Activated CD4-positive, alpha-beta memory T cell treated with anti-CD3 and anti-CD28 coated beads for 36 hours (primary cell): ENCODE measurements at regions not wholly inside any gene's neighbourhood (a gene's known extent, or its start where the extent isn't known, plus 50 kb on each side); places are given as distances from the start of the nearest gene placed in this dataset.

Source experiments
- CTCF ChIA-PET: fragments of 350-600 bp; sonication (Branson Sonifier 250); formaldehyde crosslinking; loops from one replicate; lab custom pipeline; 2021; ENCODE audit warnings: antibody characterized with exemption, inconsistent platforms; lab: Charles Lee
- POLR2A ChIA-PET: fragments of 350-600 bp; sonication (Branson Sonifier 250); formaldehyde crosslinking; loops from one replicate; lab custom pipeline; 2021; ENCODE audit warnings: antibody characterized with exemption; lab: Charles Lee
- DNase-seq: peaks from one replicate; pipeline ENCODE4 v3.0.0-alpha.2; 2020
- H3K27ac Mint-ChIP-seq: one replicate; pipeline ENCODE4 v1.8.0; 2021; ENCODE audit warnings: mixed read lengths
- H3K27me3 Mint-ChIP-seq: one replicate; pipeline ENCODE4 v1.8.0; 2021; ENCODE audit warnings: mixed read lengths
- H3K36me3 Mint-ChIP-seq: one replicate; pipeline ENCODE4 v1.8.0; 2021; ENCODE audit warnings: mixed read lengths
- H3K4me1 Mint-ChIP-seq: one replicate; pipeline ENCODE4 v1.8.0; 2021; ENCODE audit warnings: low read depth, mixed read lengths
- H3K4me3 Mint-ChIP-seq: one replicate; pipeline ENCODE4 v1.8.0; 2021; ENCODE audit warnings: mild to moderate bottlenecking, mixed read lengths
- H3K9me3 Mint-ChIP-seq: one replicate; pipeline ENCODE4 v1.8.0; 2021; ENCODE audit warnings: mixed read lengths
- intact Hi-C: fragments of 100-400 bp; cut with micrococcal nuclease; formaldehyde crosslinking; loops from one replicate; pipeline ENCODE4 v1.15.1; 2023

DNA sequence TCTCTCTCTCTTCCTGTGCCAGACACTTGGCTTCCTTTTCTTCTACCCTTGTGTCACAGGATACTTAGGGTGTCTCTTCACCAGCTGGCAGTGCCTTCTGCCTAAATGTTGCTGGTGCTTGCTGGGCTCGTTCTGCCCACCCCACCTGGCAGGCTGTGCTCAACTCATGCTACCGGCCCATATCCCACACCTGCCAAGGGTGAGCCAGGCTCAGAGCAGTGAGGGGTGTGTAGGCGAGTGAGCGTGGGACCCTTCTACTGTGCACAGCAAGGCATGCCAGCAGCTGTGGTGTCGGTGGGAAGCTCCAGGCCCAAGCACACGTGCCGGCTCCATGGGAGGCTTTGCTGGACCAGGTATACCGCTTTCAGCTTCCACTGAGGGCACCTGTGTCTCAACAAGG lies 1626.7 kb upstream of the ACO1 start:
- POLR2A ChIA-PET, result no interaction called here
- Mint-ChIP-seq H3K27me3 (peaks cover 1% of the 10 kb centered on the region), H3K36me3 (no peaks in the 10 kb centered on the region), H3K9me3 (no peaks in the 10 kb centered on the region), H3K4me1 (no peaks in the 10 kb centered on the region), H3K27ac (no peak overlapping the region), H3K4me3 (no peak overlapping the region)
- DNase-seq, result no peak
- CTCF ChIA-PET, result no interaction called here
- intact Hi-C loops, result no loop called here

- intact Hi-C loops, result no loop called here
Measured at GRCh38 chr9:30758726-30759446, 1625.6 kb upstream of the ACO1 start.

DNA sequence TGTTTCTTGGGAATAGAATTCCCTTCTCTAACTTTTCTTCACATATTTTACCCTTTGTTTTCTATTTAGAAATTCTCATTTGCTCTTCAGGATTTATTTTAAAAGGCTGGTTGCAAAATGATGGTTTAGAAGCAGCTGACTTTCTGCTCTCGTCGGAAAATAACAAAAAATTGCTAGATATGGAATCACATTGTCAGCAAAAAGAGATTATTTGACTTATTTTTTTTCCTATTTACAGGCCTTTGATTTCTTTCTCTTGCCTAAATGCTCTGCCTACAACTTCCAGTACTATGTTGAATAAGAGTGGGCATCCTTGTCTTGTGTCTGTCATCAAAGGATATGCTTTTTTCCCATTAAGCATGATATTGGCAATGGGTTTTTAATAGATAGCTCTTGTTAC lies 1619.1 kb upstream of the ACO1 start:
- no peak overlapping the region for H3K27ac Mint-ChIP-seq
- intact Hi-C loops, result loop anchor here (10.0 kb wide), 1 partner anchor 59 kb away; no protein-coding TSS in a partner anchor
- no peak for DNase-seq
- H3K4me1 Mint-ChIP-seq, result no peaks in the 10 kb centered on the region
- H3K4me3 Mint-ChIP-seq, result no peak overlapping the region
- H3K9me3 Mint-ChIP-seq, result no peaks in the 10 kb centered on the region
- CTCF ChIA-PET, result no interaction called here
- H3K27me3 Mint-ChIP-seq, result peaks cover 1% of the 10 kb centered on the region
- POLR2A ChIA-PET, result no interaction called here
- no peaks in the 10 kb centered on the region for H3K36me3 Mint-ChIP-seq

More at GRCh38 chr9:30758726-30759446, 1625.6 kb upstream of the ACO1 start:
- CTCF ChIA-PET, result no interaction called here
- H3K27me3 Mint-ChIP-seq, result no peaks in the 10 kb centered on the region
- DNase-seq, result no peak
- no peaks in the 10 kb centered on the region for H3K4me1 Mint-ChIP-seq
- H3K4me3 Mint-ChIP-seq, result no peak overlapping the region
- POLR2A ChIA-PET, result no interaction called here
- H3K36me3 Mint-ChIP-seq, result no peaks in the 10 kb centered on the region
- no peak overlapping the region for H3K27ac Mint-ChIP-seq
- no peaks in the 10 kb centered on the region for H3K9me3 Mint-ChIP-seq

DNA sequence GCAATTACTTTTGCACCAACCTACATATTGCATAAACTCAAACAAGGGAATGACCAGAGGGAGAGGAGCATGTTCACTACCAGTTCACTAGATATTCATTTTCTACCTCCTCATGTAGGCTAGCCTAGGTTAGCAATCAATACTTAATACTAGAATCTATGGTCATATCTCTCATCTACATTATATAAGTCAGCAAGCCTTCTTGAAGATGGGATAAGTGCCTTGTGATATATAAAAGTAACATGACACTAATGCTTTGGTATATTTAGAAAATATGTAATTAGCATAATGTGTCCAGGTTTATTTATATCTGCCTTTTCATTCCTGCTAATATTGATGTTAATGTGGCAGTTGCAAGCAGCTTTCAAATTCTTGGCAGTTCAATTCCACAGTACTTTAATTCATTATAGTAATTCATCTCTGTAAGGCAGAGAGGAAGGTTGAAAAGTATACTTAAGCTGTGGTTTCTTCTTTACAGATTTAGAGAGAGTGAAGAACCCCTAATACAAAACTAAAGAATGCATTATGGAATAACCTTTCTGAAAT lies 1613.2 kb upstream of the ACO1 start:
- H3K27me3 Mint-ChIP-seq, result peaks cover 1% of the 10 kb centered on the region
- intact Hi-C loops, result no loop called here
- no peak for DNase-seq
- no peak overlapping the region for H3K27ac Mint-ChIP-seq
- H3K9me3 Mint-ChIP-seq, result no peaks in the 10 kb centered on the region
- H3K36me3 Mint-ChIP-seq, result no peaks in the 10 kb centered on the region
- POLR2A ChIA-PET, result no interaction called here
- CTCF ChIA-PET, result no interaction called here
- H3K4me1 Mint-ChIP-seq, result no peaks in the 10 kb centered on the region
- no peak overlapping the region for H3K4me3 Mint-ChIP-seq

GRCh38 chr9:30771760-30772159 lies 1612.7 kb upstream of the ACO1 start:
- no peaks in the 10 kb centered on the region for H3K36me3 Mint-ChIP-seq
- CTCF ChIA-PET, result no interaction called here
- no peaks in the 10 kb centered on the region for H3K4me1 Mint-ChIP-seq
- DNase-seq, result no peak
- intact Hi-C loops, result no loop called here
- POLR2A ChIA-PET, result no interaction called here
- peaks cover 1% of the 10 kb centered on the region for H3K27me3 Mint-ChIP-seq
- no peak overlapping the region for H3K27ac Mint-ChIP-seq
- no peak overlapping the region for H3K4me3 Mint-ChIP-seq
- no peaks in the 10 kb centered on the region for H3K9me3 Mint-ChIP-seq

- ChIA-PET POLR2A (no interaction called here), CTCF (no interaction called here)
- Mint-ChIP-seq H3K27ac (no peak overlapping the region), H3K9me3 (no peaks in the 10 kb centered on the region), H3K4me1 (no peaks in the 10 kb centered on the region), H3K36me3 (no peaks in the 10 kb centered on the region), H3K4me3 (no peak overlapping the region), H3K27me3 (peaks cover 1% of the 10 kb centered on the region)
- no peak for DNase-seq
- intact Hi-C loops, result no loop called here
Measured at GRCh38 chr9:30773427-30773826, 1611.0 kb upstream of the ACO1 start.

- H3K9me3 Mint-ChIP-seq, result no peaks in the 10 kb centered on the region
- no peaks in the 10 kb centered on the region for H3K36me3 Mint-ChIP-seq
- H3K27me3 Mint-ChIP-seq, result no peaks in the 10 kb centered on the region
- no peak overlapping the region for H3K4me3 Mint-ChIP-seq
- no peak for DNase-seq
- ChIA-PET POLR2A (no interaction called here), CTCF (no interaction called here)
- intact Hi-C loops, result no loop called here
- H3K27ac Mint-ChIP-seq, result no peak overlapping the region
- H3K4me1 Mint-ChIP-seq, result no peaks in the 10 kb centered on the region
Measured at GRCh38 chr9:30774326-30774725, 1610.1 kb upstream of the ACO1 start.

DNA sequence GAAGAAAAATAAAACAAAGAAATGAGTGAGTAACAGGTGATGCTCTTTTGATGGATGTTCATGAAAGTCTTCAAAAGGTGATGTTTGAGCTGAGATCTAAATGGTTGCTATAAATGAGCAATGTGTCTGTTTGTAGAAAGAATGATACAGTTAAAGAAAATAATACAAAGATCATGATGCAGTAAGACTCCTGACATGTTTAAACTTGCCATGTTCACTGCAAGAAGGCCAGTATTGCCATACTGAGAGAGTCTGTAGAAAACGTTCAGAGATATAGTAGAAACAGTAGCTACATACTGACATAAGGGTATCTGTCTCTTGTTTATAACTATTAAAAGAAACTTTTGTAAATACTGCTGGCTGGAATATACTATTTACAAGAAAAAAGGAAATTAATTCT lies 1609.2 kb upstream of the ACO1 start:
- ChIA-PET CTCF (no interaction called here), POLR2A (no interaction called here)
- Mint-ChIP-seq H3K27me3 (no peaks in the 10 kb centered on the region), H3K4me3 (no peak overlapping the region), H3K9me3 (no peaks in the 10 kb centered on the region), H3K4me1 (no peaks in the 10 kb centered on the region), H3K36me3 (no peaks in the 10 kb centered on the region), H3K27ac (no peak overlapping the region)
- no peak for DNase-seq
- intact Hi-C loops, result no loop called here

DNA sequence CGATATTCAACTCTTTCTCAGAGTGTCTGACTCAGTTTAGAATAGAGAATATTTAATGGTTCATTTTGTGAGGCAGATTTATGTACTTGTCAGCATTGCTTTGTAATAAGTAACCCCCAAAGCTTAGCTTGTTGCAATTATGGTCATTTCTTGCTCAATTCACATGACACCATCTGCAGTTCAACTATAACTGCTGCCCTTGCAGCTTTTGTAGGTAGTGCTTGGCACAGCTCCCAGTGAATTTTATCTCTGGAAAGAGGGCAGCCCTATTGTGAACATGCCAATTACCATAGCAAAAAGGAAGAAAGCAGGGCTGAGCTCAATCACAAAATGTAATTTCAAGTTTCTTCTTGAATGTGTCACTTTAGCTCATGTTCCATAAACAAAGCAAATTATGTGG lies 1587.7 kb upstream of the ACO1 start:
- H3K27ac Mint-ChIP-seq, result no peak overlapping the region
- no peak for DNase-seq
- H3K4me1 Mint-ChIP-seq, result no peaks in the 10 kb centered on the region
- no peaks in the 10 kb centered on the region for H3K27me3 Mint-ChIP-seq
- no peaks in the 10 kb centered on the region for H3K36me3 Mint-ChIP-seq
- ChIA-PET CTCF (no interaction called here), POLR2A (no interaction called here)
- no peaks in the 10 kb centered on the region for H3K9me3 Mint-ChIP-seq
- intact Hi-C loops, result no loop called here
- no peak overlapping the region for H3K4me3 Mint-ChIP-seq

DNA sequence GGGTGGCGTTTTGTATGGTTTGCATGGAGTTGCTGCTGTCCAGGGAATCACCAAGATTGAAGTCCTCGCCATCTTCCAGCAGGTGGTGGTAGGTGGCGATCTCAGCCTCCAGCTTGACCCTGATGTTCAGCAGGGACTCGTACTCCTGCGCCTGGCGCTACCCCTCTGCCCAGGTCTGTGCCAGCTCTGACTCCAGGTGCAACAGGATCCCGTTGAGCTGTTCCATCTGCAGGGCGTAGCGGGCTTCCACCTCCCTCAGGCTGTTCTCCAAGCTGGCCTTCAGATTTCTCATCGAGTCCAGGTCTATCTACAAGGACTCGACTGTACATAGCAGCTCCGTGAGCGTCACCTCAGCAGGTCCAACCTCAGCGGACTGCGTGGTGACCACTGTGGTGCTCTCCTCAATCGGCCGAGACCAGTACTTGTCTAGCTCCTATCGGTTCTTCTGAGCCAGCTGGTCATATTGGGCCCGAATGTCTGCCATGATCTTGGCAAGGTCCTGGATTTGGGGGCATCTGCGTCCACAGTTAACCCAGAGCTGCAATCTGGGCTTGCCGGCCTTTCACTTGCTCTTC lies 1584.8 kb upstream of the ACO1 start:
- POLR2A ChIA-PET, result no interaction called here
- no peaks in the 10 kb centered on the region for H3K36me3 Mint-ChIP-seq
- H3K27ac Mint-ChIP-seq, result no peak overlapping the region
- H3K27me3 Mint-ChIP-seq, result no peaks in the 10 kb centered on the region
- CTCF ChIA-PET, result interaction anchor here (0.6 kb wide), 1 partner anchor 137 kb away, joined by 3 read pairs; no protein-coding TSS in a partner anchor
- DNase-seq, result no peak
- H3K9me3 Mint-ChIP-seq, result no peaks in the 10 kb centered on the region
- no peak overlapping the region for H3K4me3 Mint-ChIP-seq
- intact Hi-C loops, result no loop called here
- no peaks in the 10 kb centered on the region for H3K4me1 Mint-ChIP-seq

DNA sequence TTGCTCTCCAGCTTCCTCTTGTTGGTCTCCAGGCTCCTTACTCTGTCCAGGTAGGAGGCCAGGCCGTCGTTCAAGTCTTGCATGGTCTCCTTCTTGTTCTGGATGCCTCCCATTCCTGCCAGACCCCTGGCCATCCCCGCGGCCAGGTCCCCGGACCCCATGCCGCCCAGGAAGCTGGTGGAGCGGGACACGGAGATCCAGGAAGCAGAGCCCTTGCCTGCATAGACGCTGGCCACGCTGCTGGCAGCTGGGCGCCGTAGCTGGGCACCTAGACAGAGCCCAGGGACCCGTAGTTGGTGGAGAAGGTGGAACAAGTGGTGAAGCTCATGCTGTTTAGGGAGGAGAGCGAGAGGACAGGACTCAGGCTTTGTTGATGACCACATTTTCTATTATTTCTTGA lies 1584.0 kb upstream of the ACO1 start:
- intact Hi-C loops, result no loop called here
- H3K27me3 Mint-ChIP-seq, result no peaks in the 10 kb centered on the region
- DNase-seq, result no peak
- H3K9me3 Mint-ChIP-seq, result no peaks in the 10 kb centered on the region
- POLR2A ChIA-PET, result no interaction called here
- CTCF ChIA-PET, result interaction anchor here (0.6 kb wide), 1 partner anchor 136 kb away, joined by 3 read pairs; no protein-coding TSS in a partner anchor
- no peak overlapping the region for H3K4me3 Mint-ChIP-seq
- no peaks in the 10 kb centered on the region for H3K4me1 Mint-ChIP-seq
- H3K36me3 Mint-ChIP-seq, result no peaks in the 10 kb centered on the region
- no peak overlapping the region for H3K27ac Mint-ChIP-seq

DNA sequence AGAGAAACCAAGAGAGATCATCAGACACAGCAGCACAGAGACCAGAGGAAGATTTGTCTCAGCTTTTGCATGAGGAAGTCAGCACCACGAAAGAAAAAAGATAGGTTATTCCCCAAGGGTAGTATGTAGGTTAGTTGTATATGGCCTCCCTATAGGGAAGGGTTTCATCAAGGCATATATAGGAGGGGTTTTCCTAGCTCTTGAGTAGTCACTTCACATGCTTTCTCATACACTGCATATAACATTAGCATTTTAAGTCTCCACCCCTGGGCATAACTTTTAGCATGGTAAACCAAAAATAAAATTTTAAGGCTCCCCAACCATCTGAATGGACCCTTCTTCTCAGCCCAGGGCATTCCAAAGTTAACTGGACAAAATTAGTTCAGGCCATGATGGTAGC lies 1571.6 kb upstream of the ACO1 start:
- no peaks in the 10 kb centered on the region for H3K4me1 Mint-ChIP-seq
- POLR2A ChIA-PET, result no interaction called here

GRCh38 chr9:30815585-30815984 lies 1568.9 kb upstream of the ACO1 start:
- no peaks in the 10 kb centered on the region for H3K27me3 Mint-ChIP-seq
- H3K27ac Mint-ChIP-seq, result no peak overlapping the region
- no peaks in the 10 kb centered on the region for H3K4me1 Mint-ChIP-seq
- no peaks in the 10 kb centered on the region for H3K9me3 Mint-ChIP-seq
- DNase-seq, result no peak
- H3K4me3 Mint-ChIP-seq, result no peak overlapping the region
- ChIA-PET POLR2A (no interaction called here), CTCF (no interaction called here)
- intact Hi-C loops, result no loop called here
- no peaks in the 10 kb centered on the region for H3K36me3 Mint-ChIP-seq

More for the DNA sequence above, 1571.6 kb upstream of the ACO1 start:
- Mint-ChIP-seq H3K27me3 (no peaks in the 10 kb centered on the region), H3K27ac (no peak overlapping the region), H3K9me3 (no peaks in the 10 kb centered on the region), H3K4me3 (no peak overlapping the region), H3K36me3 (no peaks in the 10 kb centered on the region)
- CTCF ChIA-PET, result no interaction called here
- DNase-seq, result no peak
- intact Hi-C loops, result no loop called here
